Activated CD4-positive, alpha-beta T cell treated with anti-CD3 and anti-CD28 coated beads, Interleukin-2, Interleukin-6, amounts not matched to agents 100 ng/mL and 50 ng/mL, durations not matched to agents 16 hours and 8 hours (primary cell): ENCODE measurements at regions not wholly inside any gene's neighbourhood (a gene's known extent, or its start where the extent isn't known, plus 50 kb on each side); places are given as distances from the start of the nearest gene placed in this dataset.
"Not testable (repeated sequence)": the region's sequence is repeated elsewhere in the genome, so short reads cannot be mapped to it uniquely, and the experiment has no call there.

Experiments used
- DNase-seq: peaks from one replicate; pipeline ENCODE4 v3.0.0-alpha.2; 2020

DNA sequence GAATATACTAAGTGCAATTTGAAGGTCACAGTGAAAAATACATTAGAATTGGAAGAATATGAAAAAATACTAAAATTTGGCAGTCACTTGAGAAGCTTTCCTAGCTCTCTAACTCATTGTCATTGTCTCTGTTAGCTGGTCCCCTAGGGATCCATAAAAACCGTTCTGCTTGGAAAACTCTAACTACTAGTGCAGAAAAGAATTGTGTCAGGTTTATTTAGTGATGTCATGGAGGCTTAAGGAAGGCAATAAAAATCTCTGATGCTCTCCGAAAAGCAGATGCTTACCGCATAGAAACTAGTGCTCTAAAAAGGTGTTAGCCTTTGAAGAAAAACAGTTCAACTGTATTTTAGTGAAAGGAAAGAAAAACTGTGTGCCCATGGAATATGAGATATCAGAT lies 150.1 kb upstream of the DLGAP1 start:
- no peak for DNase-seq

- DNase-seq, result no peak
These were observed 148.8 kb upstream of the DLGAP1 start for GRCh38 chr18:4603955-4604354.

GRCh38 chr18:4599312-4599711 lies 144.2 kb upstream of the DLGAP1 start:
- no peak for DNase-seq

DNA sequence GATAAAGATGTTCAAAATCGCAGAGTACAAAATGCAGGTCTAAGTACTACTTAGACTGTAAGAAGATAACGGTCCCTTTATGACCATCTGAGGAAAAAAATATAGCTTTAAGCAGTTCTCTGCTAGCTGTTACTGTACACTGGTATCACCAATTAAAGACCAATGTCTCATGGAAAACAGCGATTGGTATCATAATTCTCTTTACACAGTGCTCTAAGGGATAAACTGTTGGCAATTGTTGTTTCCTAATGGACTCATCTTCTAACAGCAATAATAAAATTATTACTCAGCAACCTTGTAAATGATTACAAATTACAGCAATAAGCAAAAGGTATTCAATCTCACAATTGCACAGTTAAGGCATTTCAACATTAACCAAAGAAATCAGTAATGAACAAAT lies 142.2 kb upstream of the DLGAP1 start:
- DNase-seq, result no peak

DNA sequence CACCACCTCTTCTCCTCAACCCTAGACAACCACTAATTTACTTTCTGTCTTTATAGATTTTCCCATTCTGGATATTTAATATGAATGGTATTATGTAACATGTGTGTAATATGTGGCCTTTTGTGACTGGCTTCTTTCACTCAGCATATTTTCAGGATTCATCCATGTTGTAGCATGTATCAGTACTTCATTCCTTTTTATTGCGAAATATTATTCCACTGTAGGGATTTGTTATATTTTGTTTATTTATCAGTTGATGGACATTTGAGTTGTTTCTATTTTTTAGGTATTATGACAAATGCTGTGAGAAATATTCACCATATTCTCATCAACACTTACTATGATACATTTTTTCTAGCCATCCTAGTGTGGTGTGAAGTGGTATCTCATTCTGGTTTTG lies 138.8 kb upstream of the DLGAP1 start:
- DNase-seq, result no peak

DNA sequence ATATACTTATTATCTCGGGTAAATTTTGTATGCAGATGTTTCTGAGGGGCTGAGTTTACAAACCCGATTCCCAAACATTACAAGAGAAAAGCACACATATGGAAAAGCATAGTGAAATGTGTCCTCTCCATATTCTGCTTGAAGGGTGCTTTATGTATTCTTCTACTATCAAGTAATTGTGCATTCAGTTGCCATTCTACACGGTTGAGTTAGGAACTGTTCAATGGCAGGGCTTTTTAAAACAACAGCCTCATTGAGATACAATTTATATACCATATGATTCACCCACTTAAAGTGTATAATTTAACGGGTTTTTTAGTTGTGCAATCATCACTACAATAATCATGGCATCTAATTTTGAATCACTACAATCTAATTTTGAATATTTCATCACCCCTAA lies 138.4 kb upstream of the DLGAP1 start:
- no peak for DNase-seq

- DNase-seq, result no peak
These were observed 134.1 kb upstream of the DLGAP1 start for GRCh38 chr18:4589056-4589800.

- no peak for DNase-seq
These were observed 132.1 kb upstream of the DLGAP1 start for GRCh38 chr18:4587204-4587603.

DNA sequence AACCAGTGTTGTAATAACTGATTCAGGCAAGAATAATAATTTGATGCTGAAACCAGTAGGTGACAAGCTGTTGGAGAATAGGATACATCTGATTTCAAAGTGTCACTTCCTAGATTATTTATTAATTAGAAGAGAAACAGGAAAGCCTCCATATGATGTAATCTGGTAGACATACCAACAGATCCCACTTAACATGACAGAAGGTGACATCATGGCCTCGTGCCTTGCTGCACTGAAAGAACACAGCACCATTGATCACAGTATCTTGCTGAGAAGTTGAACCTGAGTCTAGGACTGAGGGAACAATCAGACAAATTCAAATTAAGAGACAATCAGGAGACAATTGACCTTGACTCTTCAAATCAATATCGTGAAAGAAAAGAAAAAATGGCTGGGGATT lies 131.6 kb upstream of the DLGAP1 start:
- DNase-seq, result no peak

DNA sequence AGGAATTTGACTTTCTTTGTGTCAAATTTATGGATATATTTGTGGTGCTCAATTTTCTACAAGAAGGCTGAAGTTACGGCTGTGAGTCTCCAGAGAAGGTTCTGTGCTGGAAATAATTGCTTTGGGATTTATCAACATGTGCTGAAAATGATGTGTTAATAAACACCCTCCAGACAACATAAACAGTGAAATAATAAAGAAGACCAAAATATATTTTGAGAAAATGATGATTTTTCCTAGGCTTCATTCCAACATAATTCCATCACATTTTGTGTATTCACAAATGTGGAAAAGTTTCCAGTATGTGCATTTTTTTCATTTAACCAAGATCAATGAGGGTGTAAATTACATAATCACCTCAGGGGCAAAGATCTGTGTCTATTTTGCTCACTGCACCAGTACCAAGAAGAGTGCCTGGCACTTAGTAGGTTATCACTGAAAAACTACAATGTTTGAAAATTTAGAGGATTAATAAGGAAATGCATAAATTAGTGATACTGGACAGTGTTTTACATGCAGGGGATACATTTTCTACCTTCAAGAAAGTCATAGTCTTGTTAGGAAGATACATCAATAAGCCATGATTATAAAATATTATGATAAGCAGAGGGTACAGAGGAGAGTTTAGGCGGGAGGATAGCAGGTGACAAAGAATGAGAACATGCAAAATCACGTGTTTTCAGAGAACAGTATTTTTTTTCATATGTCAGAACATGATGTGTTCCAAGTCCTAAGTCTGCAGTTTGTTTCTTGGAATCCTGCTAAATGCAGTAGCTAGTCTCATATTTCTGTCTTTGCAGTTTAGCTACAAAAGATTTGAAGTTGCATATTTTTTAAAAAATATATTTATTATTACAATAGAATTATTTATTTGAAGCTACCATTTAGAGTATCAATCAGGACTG lies 127.6 kb upstream of the DLGAP1 start:
- DNase-seq, result no peak

- DNase-seq, result no peak
These were observed 126.9 kb upstream of the DLGAP1 start for GRCh38 chr18:4581966-4582365.

GRCh38 chr18:4578449-4578848 lies 123.3 kb upstream of the DLGAP1 start:
- DNase-seq, result no peak

- no peak for DNase-seq
These were observed 118.6 kb upstream of the DLGAP1 start for GRCh38 chr18:4573735-4574134.

DNA sequence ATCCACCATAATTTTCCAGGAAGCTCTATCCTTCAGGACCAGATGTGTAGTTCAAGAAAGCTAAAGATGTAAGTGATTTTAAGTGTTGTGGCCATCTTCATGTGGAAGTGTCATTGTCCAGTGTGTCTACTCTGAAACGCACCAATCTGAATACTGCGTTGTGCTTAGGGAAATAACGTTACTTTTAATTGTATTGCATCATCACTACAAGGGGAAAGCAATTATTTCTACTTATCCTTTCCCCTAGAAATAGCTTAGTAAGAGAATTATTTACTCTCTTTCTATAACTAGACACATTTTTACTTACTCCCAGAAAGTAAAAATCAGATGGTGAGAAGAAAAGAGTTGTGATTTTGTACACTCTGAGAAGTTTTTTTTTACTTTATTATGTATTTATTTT lies 102.4 kb upstream of the DLGAP1 start:
- DNase-seq, result no peak

GRCh38 chr18:4551001-4551360 lies 95.9 kb upstream of the DLGAP1 start:
- no peak for DNase-seq

- no peak for DNase-seq
These were observed 94.2 kb upstream of the DLGAP1 start for GRCh38 chr18:4549164-4549872.

DNA sequence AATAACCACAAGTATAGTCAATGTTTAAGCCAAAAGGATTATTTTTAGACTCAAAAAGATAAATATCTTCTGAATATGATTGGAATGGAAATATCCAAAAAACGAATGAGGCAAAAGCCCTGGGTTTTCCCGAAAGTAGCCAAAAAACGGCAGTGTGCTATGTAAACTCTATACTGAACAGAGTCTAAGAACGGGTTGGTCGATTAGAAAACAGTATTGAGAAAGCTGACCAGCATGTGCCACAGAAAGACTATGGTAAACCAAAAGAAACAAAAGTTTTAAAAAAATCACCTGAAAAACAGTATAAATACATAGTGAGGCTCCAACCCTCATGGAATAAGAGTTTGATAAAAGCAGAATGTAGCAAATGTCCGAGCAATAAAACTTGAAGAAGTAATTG lies 92.0 kb upstream of the DLGAP1 start:
- DNase-seq, result no peak

DNA sequence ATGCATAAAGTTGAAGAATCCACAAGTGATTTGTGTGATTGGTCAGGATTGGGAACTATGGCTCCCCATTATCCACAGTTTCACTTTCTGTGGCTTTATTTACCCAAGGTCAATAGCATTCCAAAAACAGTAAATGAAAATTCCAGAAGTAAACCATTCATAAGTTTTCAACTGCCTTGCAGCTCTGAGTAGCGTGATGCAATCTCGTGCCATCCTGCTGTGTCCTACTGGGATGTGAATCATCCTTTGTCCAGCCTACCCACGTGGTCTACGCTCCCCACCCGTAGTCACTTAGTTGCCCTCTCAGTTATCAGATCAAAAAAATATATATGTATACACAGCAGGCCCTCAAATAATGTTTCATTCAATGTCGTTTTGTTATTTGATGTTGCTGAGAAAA lies 89.0 kb upstream of the DLGAP1 start:
- DNase-seq, result no peak

DNA sequence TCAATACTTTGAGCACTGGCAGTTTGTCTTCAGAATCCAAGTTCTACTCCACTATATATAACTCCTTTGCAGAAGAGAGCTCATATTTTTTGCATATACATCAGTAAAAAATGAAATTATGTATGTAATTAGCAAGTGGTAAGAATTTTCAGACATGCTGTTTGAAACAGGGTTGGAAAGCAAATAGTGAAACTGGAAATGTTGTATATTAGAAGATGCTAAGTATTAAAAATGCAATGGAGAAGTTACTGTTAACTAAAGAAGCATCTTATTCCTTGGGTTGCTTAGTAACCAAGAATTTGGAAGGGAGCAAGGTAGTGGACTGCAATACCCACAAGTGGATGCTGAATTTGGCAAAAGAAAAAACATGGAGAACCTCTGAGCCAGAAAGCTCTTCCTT lies 88.6 kb upstream of the DLGAP1 start:
- DNase-seq, result no peak

DNA sequence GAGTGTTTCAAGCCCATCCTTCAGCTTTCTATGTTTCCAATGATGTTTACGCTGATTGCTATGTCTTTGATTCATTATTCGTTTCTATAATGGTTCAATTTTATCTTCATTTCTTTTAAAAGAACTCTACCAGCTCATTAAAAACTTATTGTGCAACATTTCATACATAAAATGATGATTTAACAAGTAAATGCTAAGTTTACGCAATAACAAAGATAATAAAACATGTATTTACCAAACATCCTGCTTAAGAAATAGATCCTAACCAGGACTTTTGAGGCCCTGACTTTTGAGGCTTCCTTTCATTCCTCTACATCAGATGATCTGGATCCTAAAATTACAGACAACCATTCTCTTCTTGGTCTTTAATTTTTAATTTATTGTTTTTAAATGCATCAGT lies 86.5 kb upstream of the DLGAP1 start:
- DNase-seq, result no peak

DNA sequence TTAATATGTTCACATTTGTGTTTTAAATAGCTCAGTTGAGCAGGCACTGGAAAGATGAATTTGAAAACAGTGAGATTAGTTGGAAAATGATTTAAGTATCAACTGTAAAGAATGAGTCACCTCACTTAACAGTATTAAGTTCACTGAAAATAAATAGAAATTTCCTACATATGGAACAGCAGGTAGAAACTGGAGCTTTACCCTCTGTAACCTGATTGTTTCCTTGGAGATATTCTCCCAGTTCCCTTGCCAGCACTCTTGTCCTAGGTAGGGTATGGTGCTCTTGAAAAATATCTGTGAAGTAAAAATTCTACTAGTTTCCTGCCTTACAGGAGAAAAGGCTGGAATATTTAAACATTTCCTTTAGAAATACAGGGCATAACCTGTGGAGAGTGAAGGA lies 81.3 kb upstream of the DLGAP1 start:
- DNase-seq, result no peak

DNA sequence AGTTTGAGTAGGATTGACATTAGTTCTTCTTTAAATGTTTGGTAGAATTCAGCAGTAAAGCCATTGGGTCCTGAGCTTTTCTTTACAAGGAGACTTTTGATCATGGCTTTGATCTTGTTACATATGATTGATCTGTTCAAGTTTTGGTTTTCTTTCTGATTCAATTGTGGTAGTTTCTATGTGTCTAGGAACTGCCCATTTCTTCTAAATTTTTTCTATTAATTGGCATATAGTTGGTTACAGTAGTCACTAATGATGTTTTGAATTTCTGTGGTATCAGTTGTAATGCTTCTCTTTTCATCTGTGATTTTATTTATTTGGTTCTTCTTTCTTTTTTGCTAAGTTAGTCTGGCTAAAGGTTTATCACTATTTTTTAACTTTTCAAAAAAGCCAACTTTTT lies 73.3 kb upstream of the DLGAP1 start:
- no peak for DNase-seq

GRCh38 chr18:4527826-4528225 lies 72.7 kb upstream of the DLGAP1 start:
- DNase-seq, result not testable (repeated sequence)

- no peak for DNase-seq
These were observed 69.0 kb upstream of the DLGAP1 start for GRCh38 chr18:4524096-4524495.
